Neural cell (in vitro differentiated cells): ENCODE measurements at regions not wholly inside any gene's neighbourhood (a gene's known extent, or its start where the extent isn't known, plus 50 kb on each side); places are given as distances from the start of the nearest gene placed in this dataset.

Experiments
- CTCF ChIP-seq: fragments of 450-650 bp; IDR thresholded peaks from 2 replicates; pipeline ENCODE4 v1.5.1; 2014; ENCODE audit warnings: antibody characterized with exemption, mild to moderate bottlenecking, moderate library complexity; ENCODE audit not compliant: poor library complexity, severe bottlenecking
- EP300 ChIP-seq: fragments of 450-650 bp; conservative IDR thresholded peaks from 2 replicates; pipeline ENCODE4 v1.6.1; 2014; ENCODE audit warnings: antibody characterized with exemption, mild to moderate bottlenecking, moderate library complexity; ENCODE audit not compliant: poor library complexity, severe bottlenecking
- EZH2 ChIP-seq: fragments of 200-600, 300-800 bp; shearing (Covaris generic), sonication (generic); IDR thresholded peaks from 2 replicates; pipeline ENCODE4 v1.6.1; 2014; ENCODE audit warnings: antibody characterized with exemption, low read length, borderline replicate concordance, mild to moderate bottlenecking; ENCODE audit not compliant: insufficient read depth, poor library complexity, severe bottlenecking
- MXI1 ChIP-seq: fragments of 450-650 bp; conservative IDR thresholded peaks from 2 replicates; pipeline ENCODE4 v1.6.1; 2014; ENCODE audit warnings: antibody characterized with exemption, mild to moderate bottlenecking; ENCODE audit not compliant: poor library complexity, severe bottlenecking
- POLR2AphosphoS5 ChIP-seq: IDR thresholded peaks from 2 replicates; pipeline ENCODE4 v1.6.1; 2012
- REST ChIP-seq: IDR thresholded peaks from 2 replicates; pipeline ENCODE4 v1.6.1; 2012; ENCODE audit warnings: borderline replicate concordance
- SMC3 ChIP-seq: fragments of 450-650 bp; conservative IDR thresholded peaks from 2 replicates; pipeline ENCODE4 v1.6.1; 2014; ENCODE audit warnings: antibody characterized with exemption, mild to moderate bottlenecking, moderate library complexity; ENCODE audit not compliant: poor library complexity

- TF ChIP-seq EP300 (no peak), CTCF (no peak), REST (no peak), POLR2AphosphoS5 (no peak), MXI1 (no peak), EZH2 (no peak), SMC3 (no peak)
Measured at GRCh38 chr13:105878119-105878700, 657.3 kb downstream of the EFNB2 start.
